ENCODE measurements at regions not wholly inside any gene's neighbourhood (a gene's known extent, or its start where the extent isn't known, plus 50 kb on each side); places are given as distances from the start of the nearest gene placed in this dataset.

DNA sequence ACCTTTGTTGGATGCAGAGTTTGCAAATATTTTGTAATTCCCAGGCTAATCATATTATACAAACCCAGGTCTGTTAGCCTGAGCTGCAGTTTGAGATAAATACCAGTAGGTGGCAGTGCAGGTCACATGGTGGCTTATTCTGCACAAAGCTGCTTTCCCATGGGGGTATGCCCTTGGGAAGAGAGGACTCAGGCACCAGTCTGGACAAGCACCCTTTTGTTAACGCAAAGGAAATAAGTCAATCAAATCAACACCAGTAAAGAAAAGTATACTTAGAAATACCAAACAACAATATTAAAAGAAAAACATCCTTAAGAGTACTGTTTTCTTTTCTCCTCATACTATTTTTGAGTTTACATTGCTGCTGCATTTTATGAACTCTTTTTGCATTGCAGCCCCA lies 389.0 kb upstream of the ZFP42 start:
- Histone ChIP-seq H3K4me1 (ENCODE audit: control insufficient read depth in 2 of 3, insufficient read depth in 2 of 3, low read depth in 1 of 3, low read length in 3 of 3) (peaks cover 0 to 2% (median 0%) of the 10 kb centered on the region in 3 donors), H3K4me3 (ENCODE audit: low read length in 3 of 3) (no peak overlapping the region), H3K9me3 (ENCODE audit: control insufficient read depth in 2 of 3, insufficient read depth in 1 of 3, low read length in 3 of 3) (no peaks in the 10 kb centered on the region), H3K27me3 (ENCODE audit: control insufficient read depth, insufficient read depth, low read length) (no peaks in the 10 kb centered on the region), H3K36me3 (ENCODE audit: control insufficient read depth in 2 of 3, insufficient read depth in 3 of 3, low read length in 3 of 3) (no peaks in the 10 kb centered on the region), H3K27ac (ENCODE audit: low read depth in 2 of 2, low read length in 2 of 2) (no peak overlapping the region), H3K9ac (ENCODE audit: low read length in 3 of 3) (no peak overlapping the region)
- DNase-seq (peak in 2 of 5 donors; percentile 41 to 45), FAIRE-seq (peak; percentile 42)
- intact Hi-C loops (cut with DNase I) = no loop called here
- TF ChIP-seq, protein P1, sequence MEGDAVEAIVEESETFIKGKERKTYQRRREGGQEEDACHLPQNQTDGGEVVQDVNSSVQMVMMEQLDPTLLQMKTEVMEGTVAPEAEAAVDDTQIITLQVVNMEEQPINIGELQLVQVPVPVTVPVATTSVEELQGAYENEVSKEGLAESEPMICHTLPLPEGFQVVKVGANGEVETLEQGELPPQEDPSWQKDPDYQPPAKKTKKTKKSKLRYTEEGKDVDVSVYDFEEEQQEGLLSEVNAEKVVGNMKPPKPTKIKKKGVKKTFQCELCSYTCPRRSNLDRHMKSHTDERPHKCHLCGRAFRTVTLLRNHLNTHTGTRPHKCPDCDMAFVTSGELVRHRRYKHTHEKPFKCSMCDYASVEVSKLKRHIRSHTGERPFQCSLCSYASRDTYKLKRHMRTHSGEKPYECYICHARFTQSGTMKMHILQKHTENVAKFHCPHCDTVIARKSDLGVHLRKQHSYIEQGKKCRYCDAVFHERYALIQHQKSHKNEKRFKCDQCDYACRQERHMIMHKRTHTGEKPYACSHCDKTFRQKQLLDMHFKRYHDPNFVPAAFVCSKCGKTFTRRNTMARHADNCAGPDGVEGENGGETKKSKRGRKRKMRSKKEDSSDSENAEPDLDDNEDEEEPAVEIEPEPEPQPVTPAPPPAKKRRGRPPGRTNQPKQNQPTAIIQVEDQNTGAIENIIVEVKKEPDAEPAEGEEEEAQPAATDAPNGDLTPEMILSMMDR (IDR thresholded peaks at IDR 0.05; ENCODE audit: borderline replicate concordance, extremely low read depth, insufficient read depth) = peak; percentile 91

DNA sequence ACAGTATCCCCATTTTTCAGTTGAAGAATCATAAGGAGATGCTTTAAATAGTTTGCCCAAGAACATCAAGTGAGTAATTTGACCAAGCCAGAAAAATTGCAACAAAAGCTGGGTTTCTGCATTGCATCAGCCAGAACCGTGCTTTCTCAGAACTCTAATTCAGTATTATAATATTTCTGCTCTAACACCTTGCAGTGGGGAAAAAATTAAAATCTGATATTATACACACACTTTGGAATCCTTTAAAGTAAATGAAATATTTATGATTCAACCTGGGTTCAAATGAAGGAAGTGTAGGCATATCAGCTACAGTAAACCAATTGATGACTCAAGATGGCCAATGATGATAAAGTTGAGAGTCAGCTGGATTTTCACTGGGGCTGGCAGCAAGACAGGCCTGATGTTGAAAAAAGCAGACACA lies 387.6 kb upstream of the ZFP42 start:
- intact Hi-C loops (cut with DNase I) = no loop called here
- H3K27me3 ChIP-seq (ENCODE audit: control insufficient read depth, insufficient read depth, low read length) = no peaks in the 10 kb centered on the region
- no peaks in the 10 kb centered on the region for H3K9me3 ChIP-seq (ENCODE audit: control insufficient read depth in 2 of 3, insufficient read depth in 1 of 3, low read length in 3 of 3)
- H3K4me1 ChIP-seq (ENCODE audit: control insufficient read depth in 2 of 3, insufficient read depth in 2 of 3, low read depth in 1 of 3, low read length in 3 of 3) = no peaks in the 10 kb centered on the region
- H3K27ac ChIP-seq (ENCODE audit: low read depth in 2 of 2, low read length in 2 of 2) = no peak overlapping the region
- FAIRE-seq = no peak
- no peaks in the 10 kb centered on the region for H3K36me3 ChIP-seq (ENCODE audit: control insufficient read depth in 2 of 3, insufficient read depth in 3 of 3, low read length in 3 of 3)
- TF ChIP-seq, protein P1 (IDR thresholded peaks at IDR 0.05; ENCODE audit: borderline replicate concordance, extremely low read depth, insufficient read depth) = no peak
- no peak overlapping the region for H3K9ac ChIP-seq (ENCODE audit: low read length in 3 of 3)
- no peak for DNase-seq
- no peak overlapping the region for H3K4me3 ChIP-seq (ENCODE audit: low read length in 3 of 3)

DNA sequence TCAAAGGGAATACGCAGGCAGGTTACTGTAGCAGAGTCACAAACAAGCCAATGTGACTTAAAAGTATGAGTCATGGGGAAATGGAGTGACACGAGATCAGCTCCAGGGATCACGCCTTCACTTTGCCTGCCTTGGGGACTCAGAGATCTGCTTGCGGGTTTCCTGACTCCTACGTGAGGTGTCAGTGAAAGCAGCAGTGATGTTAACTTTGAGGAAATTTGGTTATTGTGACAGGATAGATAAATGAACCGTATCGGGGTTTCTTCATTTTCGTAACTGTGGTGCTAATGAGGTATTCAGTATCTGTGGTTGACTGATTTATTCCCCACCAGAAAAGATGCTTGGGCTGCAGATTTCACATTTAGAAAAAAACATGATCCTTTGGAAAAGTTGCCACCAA lies 383.3 kb upstream of the ZFP42 start:
- H3K27me3 ChIP-seq (ENCODE audit: control insufficient read depth, insufficient read depth, low read length) = no peaks in the 10 kb centered on the region
- no peak overlapping the region for H3K9ac ChIP-seq (ENCODE audit: low read length in 3 of 3)
- H3K27ac ChIP-seq (ENCODE audit: low read depth in 2 of 2, low read length in 2 of 2) = no peak overlapping the region
- no peak overlapping the region for H3K4me3 ChIP-seq (ENCODE audit: low read length in 3 of 3)
- FAIRE-seq (no peak), DNase-seq (peak in 2 of 5 donors; percentile 23 to 29)
- no peaks in the 10 kb centered on the region for H3K36me3 ChIP-seq (ENCODE audit: control insufficient read depth in 2 of 3, insufficient read depth in 3 of 3, low read length in 3 of 3)
- no peaks in the 10 kb centered on the region for H3K4me1 ChIP-seq (ENCODE audit: control insufficient read depth in 2 of 3, insufficient read depth in 2 of 3, low read depth in 1 of 3, low read length in 3 of 3)
- TF ChIP-seq, protein P1 (IDR thresholded peaks at IDR 0.05; ENCODE audit: borderline replicate concordance, extremely low read depth, insufficient read depth) = no peak
- intact Hi-C loops (cut with DNase I) = no loop called here
- H3K9me3 ChIP-seq (ENCODE audit: control insufficient read depth in 2 of 3, insufficient read depth in 1 of 3, low read length in 3 of 3) = no peaks in the 10 kb centered on the region

Data from kidney (tissue), 13 donors.